NB4 (cell line): ENCODE measurements at regions not wholly inside any gene's neighbourhood (a gene's known extent, or its start where the extent isn't known, plus 50 kb on each side); places are given as distances from the start of the nearest gene placed in this dataset.

ENCODE experiments used
- DNase-seq: peaks from one replicate; pipeline ENCODE4 v3.0.0; 2010; ENCODE audit warnings: low read depth
- H3K4me3 ChIP-seq: one replicate; pipeline ENCODE4 v1.5.1; 2011; ENCODE audit warnings: mild to moderate bottlenecking, low read depth, low read length, moderate library complexity
- MYC ChIP-seq: IDR thresholded peaks from 2 replicates; pipeline ENCODE4 v1.6.1; 2011; ENCODE audit warnings: low read depth, low read length
- POLR2A ChIP-seq: IDR thresholded peaks from 2 replicates; pipeline ENCODE4 v1.6.1; 2011; ENCODE audit warnings: mild to moderate bottlenecking; ENCODE audit not compliant: insufficient read length; ENCODE audit errors: extremely low read depth
- TF ChIP-seq, protein P1 (sequence below): IDR thresholded peaks from 2 replicates; pipeline ENCODE4 v1.6.1; 2011; ENCODE audit warnings: low read depth, low read length
- TF ChIP-seq, protein P2 (sequence below): IDR thresholded peaks from one replicate; pipeline ENCODE4 v1.5.1; 2012; ENCODE audit warnings: low read depth, low read length

DNA sequence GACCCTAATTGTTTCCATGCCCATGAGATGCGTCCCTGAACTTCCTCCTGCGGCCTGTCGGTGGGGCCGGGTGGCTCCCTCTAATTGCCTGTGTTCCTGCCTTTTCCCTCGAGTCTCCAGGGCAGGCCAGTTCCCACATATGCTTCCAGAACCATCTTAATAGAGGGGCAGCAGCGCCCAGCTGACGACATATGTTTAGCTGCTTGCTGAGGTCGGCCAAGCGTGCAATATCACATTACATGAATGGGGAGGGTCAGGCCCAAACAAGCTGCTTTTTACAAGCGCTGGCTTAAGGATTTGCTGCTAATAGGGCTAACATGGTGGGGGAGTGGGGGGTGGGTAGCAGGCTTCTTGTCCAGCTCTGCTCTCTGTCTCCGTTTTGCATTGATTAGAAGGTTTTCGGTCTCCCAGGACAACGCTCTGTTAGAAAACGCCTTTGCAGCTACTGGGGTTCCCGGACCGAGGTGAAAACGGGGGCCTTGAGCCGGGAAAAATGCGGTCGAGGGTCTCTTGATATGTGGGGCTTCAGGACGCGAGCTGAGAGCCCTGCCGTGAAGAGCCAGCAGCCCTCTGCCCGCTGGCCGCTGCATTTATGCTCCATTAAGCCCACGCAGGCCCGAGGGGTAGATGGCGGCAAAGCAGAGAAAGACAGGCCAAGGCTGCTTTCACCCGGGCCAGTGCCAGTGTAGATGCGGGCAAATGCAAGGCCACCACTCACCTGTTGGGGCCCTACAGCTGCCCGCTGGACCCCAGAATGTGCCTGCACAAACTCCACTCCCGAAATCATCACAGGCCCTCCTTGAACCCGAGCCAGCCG, 308.5 kb downstream of the BMP7 start:
- DNase-seq, result peak; percentile 25
- no peak for TF ChIP-seq MYC
- TF ChIP-seq POLR2A, result no peak
- TF ChIP-seq, protein P1, sequence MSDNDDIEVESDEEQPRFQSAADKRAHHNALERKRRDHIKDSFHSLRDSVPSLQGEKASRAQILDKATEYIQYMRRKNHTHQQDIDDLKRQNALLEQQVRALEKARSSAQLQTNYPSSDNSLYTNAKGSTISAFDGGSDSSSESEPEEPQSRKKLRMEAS, result no peak
- TF ChIP-seq, protein P2, sequence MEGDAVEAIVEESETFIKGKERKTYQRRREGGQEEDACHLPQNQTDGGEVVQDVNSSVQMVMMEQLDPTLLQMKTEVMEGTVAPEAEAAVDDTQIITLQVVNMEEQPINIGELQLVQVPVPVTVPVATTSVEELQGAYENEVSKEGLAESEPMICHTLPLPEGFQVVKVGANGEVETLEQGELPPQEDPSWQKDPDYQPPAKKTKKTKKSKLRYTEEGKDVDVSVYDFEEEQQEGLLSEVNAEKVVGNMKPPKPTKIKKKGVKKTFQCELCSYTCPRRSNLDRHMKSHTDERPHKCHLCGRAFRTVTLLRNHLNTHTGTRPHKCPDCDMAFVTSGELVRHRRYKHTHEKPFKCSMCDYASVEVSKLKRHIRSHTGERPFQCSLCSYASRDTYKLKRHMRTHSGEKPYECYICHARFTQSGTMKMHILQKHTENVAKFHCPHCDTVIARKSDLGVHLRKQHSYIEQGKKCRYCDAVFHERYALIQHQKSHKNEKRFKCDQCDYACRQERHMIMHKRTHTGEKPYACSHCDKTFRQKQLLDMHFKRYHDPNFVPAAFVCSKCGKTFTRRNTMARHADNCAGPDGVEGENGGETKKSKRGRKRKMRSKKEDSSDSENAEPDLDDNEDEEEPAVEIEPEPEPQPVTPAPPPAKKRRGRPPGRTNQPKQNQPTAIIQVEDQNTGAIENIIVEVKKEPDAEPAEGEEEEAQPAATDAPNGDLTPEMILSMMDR, result no peak

DNA sequence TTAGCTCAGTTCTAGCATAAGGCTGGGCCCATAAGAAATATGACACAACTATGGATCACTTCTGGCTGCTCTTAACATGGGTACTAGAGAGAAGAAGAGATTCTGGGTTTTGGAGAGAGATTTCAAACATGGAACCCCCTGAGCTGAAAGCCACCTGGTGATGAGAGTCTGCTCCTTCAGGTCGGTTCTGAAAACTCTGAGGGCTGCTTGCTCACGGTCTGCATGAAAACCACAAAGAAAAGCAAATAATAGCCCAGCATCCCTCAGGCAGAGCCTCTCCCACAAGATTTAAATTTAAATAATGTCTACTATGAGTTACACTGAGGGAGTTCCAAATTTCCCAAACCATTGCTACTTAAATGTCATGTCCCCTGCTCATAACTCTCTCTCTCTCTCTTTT, 301.5 kb downstream of the BMP7 start:
- TF ChIP-seq POLR2A, result no peak
- TF ChIP-seq, protein P2, result no peak
- no peak for TF ChIP-seq MYC
- TF ChIP-seq, protein P1, result no peak

More for the DNA sequence above, 308.5 kb downstream of the BMP7 start:
- no peak overlapping the region for H3K4me3 ChIP-seq

DNA sequence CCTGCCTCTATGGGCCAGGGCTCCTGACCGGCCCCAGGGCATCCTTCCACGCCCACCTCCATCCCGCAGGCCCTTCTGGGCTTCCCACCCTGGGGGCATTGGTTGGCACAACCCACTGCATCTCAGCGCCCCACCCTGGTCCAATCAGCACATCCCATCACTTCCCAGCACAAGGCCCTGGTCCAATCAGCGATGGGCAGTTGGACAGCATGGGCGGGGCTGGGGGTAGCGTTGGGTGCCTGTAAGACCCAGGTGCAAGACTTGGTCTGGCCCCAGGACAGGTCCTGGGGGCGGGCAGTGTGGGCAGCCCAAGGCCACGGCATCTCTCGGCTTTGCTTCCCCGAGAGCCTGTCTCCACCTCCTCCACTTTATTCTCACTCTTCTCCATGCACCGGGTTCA, 298.5 kb downstream of the BMP7 start:
- TF ChIP-seq, protein P2, result no peak
- TF ChIP-seq MYC, result no peak
- TF ChIP-seq, protein P1, result no peak
- no peak for TF ChIP-seq POLR2A
- DNase-seq, result no peak
- H3K4me3 ChIP-seq, result no peak overlapping the region

More for the DNA sequence above, 301.5 kb downstream of the BMP7 start:
- no peak for DNase-seq
- H3K4me3 ChIP-seq, result no peak overlapping the region

DNA sequence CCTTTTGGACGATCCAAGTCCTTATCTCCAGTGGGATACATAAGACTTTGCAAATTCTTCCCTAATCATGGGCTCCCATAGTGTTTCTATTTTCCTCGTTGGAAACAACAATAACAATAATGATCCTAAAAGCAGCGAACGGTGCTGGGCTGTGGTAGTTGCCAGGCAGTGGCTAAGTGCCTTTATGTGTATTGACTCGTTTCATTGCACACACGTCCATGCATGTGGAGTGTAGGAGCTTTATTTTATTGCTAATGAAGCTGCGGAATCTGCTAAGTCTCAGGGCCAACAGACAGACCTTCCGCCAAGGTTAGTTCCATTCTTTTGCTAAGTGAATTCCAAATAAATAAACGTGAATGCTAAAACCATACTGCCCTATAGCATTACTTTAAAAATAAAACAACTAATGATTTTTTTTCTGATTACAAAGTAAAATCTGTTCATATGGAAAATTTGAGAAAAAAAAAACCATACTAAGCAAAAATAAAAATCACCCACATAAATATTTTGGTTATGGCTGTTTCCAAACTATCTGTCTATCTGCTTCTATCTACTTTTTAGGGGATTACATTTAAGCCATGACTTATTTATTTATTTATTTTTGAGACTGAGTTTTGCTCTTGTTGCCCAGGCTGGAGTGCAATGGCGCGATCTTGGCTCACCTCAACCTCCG, 297.9 kb downstream of the BMP7 start:
- no peak overlapping the region for H3K4me3 ChIP-seq
- no peak for DNase-seq
- TF ChIP-seq POLR2A, result no peak
- no peak for TF ChIP-seq MYC
- TF ChIP-seq, protein P1, result no peak
- TF ChIP-seq, protein P2, result no peak

DNA sequence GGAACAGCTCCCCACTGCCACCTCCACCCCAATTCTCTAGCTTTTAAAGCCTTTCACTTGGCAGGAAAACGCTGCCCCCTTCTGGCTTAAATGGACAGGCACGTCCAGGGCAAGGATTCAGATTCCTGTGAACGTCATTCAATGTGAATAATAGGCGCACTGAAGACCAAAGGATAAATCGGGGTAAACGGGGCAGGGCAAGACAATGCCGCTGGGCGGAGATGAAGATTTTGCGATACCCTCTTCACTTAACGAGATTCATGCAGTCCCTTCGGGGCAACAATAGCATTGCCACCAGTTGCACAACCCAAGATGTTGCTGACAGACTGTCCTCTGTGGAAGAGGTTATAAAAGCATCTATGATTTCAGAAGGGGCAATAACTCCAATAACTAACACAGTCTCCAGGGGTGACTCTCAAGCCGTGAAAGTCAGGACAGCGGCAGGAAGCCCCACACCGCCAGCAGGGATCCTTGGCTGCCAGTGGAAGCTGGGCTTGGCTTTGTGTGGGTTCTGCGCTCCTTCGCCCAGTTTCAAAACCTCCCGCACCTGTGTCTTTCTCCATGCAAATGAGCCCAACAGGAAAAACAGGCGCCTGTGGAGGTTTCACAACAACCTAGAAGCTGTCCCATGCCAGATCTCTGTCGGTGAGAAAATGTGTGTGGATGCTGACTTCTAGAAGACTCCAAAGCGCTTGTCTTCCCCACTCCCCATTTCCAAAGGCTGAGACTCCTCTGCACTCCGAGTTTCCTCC, 291.8 kb downstream of the BMP7 start:
- H3K4me3 ChIP-seq, result no peak overlapping the region
- peak; percentile 90 for DNase-seq
- no peak for TF ChIP-seq POLR2A
- TF ChIP-seq, protein P2, result peak; percentile 85
- TF ChIP-seq MYC, result no peak
